Panc1 (cell line): ENCODE measurements at regions not wholly inside any gene's neighbourhood (a gene's known extent, or its start where the extent isn't known, plus 50 kb on each side); places are given as distances from the start of the nearest gene placed in this dataset.

Source experiments
- POLR2AphosphoS5 ChIP-seq: IDR thresholded peaks from 2 replicates; pipeline ENCODE4 v1.6.1; 2012; ENCODE audit warnings: mild to moderate bottlenecking, low read depth, low read length, moderate library complexity
- TF ChIP-seq, protein P1 (sequence below): fragments of 450-650 bp; IDR thresholded peaks from 2 replicates; pipeline ENCODE4 v1.5.1; 2017; ENCODE audit warnings: mild to moderate bottlenecking

DNA sequence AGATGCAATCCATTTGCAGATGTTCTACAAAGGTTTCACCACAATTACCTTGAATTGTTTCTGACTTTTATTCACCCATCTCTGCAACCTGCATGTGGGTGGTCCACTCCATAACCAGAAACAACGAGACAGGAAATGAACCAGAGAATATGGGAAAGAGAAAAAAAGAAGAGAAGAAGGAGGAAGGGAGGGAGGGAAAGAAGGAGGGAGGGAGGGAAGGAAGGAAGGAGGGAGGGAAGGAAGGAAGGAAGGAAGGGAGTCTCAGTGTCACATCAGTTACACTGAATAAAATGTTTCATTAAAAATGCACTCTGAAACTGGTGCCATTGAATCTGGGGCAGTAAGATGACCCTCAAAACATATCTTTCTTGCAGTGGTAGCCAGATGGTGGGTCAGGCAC is 301.3 kb upstream of the MGMT start:
- TF ChIP-seq, protein P1, sequence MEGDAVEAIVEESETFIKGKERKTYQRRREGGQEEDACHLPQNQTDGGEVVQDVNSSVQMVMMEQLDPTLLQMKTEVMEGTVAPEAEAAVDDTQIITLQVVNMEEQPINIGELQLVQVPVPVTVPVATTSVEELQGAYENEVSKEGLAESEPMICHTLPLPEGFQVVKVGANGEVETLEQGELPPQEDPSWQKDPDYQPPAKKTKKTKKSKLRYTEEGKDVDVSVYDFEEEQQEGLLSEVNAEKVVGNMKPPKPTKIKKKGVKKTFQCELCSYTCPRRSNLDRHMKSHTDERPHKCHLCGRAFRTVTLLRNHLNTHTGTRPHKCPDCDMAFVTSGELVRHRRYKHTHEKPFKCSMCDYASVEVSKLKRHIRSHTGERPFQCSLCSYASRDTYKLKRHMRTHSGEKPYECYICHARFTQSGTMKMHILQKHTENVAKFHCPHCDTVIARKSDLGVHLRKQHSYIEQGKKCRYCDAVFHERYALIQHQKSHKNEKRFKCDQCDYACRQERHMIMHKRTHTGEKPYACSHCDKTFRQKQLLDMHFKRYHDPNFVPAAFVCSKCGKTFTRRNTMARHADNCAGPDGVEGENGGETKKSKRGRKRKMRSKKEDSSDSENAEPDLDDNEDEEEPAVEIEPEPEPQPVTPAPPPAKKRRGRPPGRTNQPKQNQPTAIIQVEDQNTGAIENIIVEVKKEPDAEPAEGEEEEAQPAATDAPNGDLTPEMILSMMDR: no peak
- no peak for TF ChIP-seq POLR2AphosphoS5
